Immature natural killer cell (primary cell): ENCODE measurements at regions not wholly inside any gene's neighbourhood (a gene's known extent, or its start where the extent isn't known, plus 50 kb on each side); places are given as distances from the start of the nearest gene placed in this dataset.
A peak's percentile ranks its signal among the peaks of the same experiment; 100 is the strongest.

ENCODE experiments used
- DNase-seq, 3 donors: peaks; one replicate each; pipeline ENCODE4 v3.0.0; 2022; ENCODE audit warnings: mixed read lengths in 1 of 3
- H3K27ac Mint-ChIP-seq, 6 donors: one replicate each; pipeline ENCODE4 v1.8.0; 2020; ENCODE audit warnings: mixed read lengths in 6 of 6, mild to moderate bottlenecking in 5 of 6, inconsistent platforms in 4 of 6, moderate library complexity in 3 of 6
- H3K27me3 Mint-ChIP-seq, 3 donors: one replicate each; pipeline ENCODE4 v1.8.0; 2020 to 2021; ENCODE audit warnings: low read depth in 3 of 3, mild to moderate bottlenecking in 3 of 3, mixed read lengths in 3 of 3, moderate library complexity in 3 of 3, inconsistent platforms in 1 of 3
- H3K36me3 Mint-ChIP-seq, 3 donors: one replicate each; pipeline ENCODE4 v1.8.0; 2020; ENCODE audit warnings: mixed read lengths in 3 of 3, inconsistent platforms in 2 of 3, mild to moderate bottlenecking in 2 of 3
- H3K4me1 Mint-ChIP-seq, 2 donors: one replicate each; pipeline ENCODE4 v1.8.0; 2020; ENCODE audit warnings: inconsistent platforms in 2 of 2, mild to moderate bottlenecking in 2 of 2, mixed read lengths in 2 of 2, moderate library complexity in 1 of 2
- H3K4me3 Mint-ChIP-seq, 5 donors: one replicate each; pipeline ENCODE4 v1.8.0; 2020; ENCODE audit warnings: mild to moderate bottlenecking in 5 of 5, mixed read lengths in 5 of 5, inconsistent platforms in 3 of 5, moderate library complexity in 3 of 5
- H3K9me3 Mint-ChIP-seq, 6 donors: one replicate each; pipeline ENCODE4 v1.8.0; 2020; ENCODE audit warnings: mild to moderate bottlenecking in 6 of 6, mixed read lengths in 6 of 6, inconsistent platforms in 4 of 6, moderate library complexity in 3 of 6

GRCh38 chr6:95365454-95365853, 211.9 kb upstream of the MANEA start:
- Mint-ChIP-seq H3K36me3 (no peaks in the 10 kb centered on the region), H3K9me3 (peaks cover 0 to 3% (median 0%) of the 10 kb centered on the region in 6 donors), H3K4me1 (no peaks in the 10 kb centered on the region), H3K27me3 (no peaks in the 10 kb centered on the region), H3K4me3 (no peak overlapping the region), H3K27ac (no peak overlapping the region)
- DNase-seq, result no peak

- Mint-ChIP-seq H3K9me3 (peaks cover 0 to 7% (median 0%) of the 10 kb centered on the region in 6 donors), H3K27ac (no peak overlapping the region), H3K4me3 (no peak overlapping the region), H3K27me3 (no peaks in the 10 kb centered on the region), H3K36me3 (no peaks in the 10 kb centered on the region), H3K4me1 (no peaks in the 10 kb centered on the region)
- DNase-seq, result no peak
Measured at GRCh38 chr6:95366414-95366813, 210.9 kb upstream of the MANEA start.

DNA sequence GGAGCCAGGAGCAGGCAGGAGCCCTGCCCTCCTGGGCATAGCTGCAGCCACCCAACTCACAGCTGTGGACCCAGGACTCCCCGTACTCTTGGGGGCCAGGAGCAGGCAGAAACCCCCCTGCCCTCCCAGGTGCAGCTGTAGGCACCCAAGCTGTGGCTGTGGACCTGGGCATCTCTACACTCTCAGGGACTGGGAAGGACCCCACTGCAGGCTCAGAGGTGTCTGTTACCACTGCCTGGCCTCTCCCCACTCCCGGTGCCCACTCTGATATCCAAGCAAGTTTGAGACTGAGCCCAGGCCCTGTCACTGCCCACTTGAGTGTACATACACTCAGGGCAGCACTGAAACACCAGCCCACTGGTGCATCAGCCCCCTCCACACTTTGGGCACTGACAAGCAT, 193.5 kb upstream of the MANEA start:
- no peak overlapping the region for H3K27ac Mint-ChIP-seq
- H3K36me3 Mint-ChIP-seq, result no peaks in the 10 kb centered on the region
- no peaks in the 10 kb centered on the region for H3K4me1 Mint-ChIP-seq
- no peak overlapping the region for H3K4me3 Mint-ChIP-seq
- no peaks in the 10 kb centered on the region for H3K27me3 Mint-ChIP-seq
- DNase-seq, result no peak
- H3K9me3 Mint-ChIP-seq, result peaks cover 2 to 23% (median 7%) of the 10 kb centered on the region in 6 donors

GRCh38 chr6:95384988-95385387, 192.3 kb upstream of the MANEA start:
- Mint-ChIP-seq H3K27me3 (no peaks in the 10 kb centered on the region), H3K9me3 (peaks cover 0 to 15% (median 4%) of the 10 kb centered on the region in 6 donors), H3K36me3 (no peaks in the 10 kb centered on the region), H3K4me3 (no peak overlapping the region), H3K4me1 (no peaks in the 10 kb centered on the region), H3K27ac (no peak overlapping the region)
- DNase-seq, result no peak

- Mint-ChIP-seq H3K27me3 (no peaks in the 10 kb centered on the region), H3K4me3 (no peak overlapping the region), H3K27ac (no peak overlapping the region), H3K9me3 (peaks cover 0 to 10% (median 2%) of the 10 kb centered on the region in 6 donors), H3K4me1 (no peaks in the 10 kb centered on the region), H3K36me3 (no peaks in the 10 kb centered on the region)
- no peak for DNase-seq
Measured at GRCh38 chr6:95387845-95388244, 189.5 kb upstream of the MANEA start.

DNA sequence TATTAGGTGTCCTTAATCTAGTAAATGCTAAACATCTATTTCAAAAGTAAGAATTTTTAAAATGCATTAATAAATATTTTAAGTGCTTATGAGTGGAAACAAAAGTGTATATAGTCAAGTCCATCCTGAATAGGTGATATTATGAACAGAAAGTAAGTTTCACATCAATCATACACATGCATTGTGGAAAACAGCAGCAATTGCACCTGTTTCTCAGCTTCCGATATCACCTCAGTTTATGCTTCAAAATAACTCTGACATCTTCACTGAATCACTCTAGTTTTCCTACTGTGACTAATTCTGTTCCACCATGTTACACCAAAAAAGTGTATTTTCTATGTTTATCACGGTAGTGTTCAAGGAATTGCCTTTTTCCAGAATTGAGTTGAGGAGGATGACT, 172.6 kb upstream of the MANEA start:
- peaks cover 0 to 5% (median under 1%) of the 10 kb centered on the region in 6 donors for H3K9me3 Mint-ChIP-seq
- H3K4me1 Mint-ChIP-seq, result no peaks in the 10 kb centered on the region
- H3K27ac Mint-ChIP-seq, result no peak overlapping the region
- H3K27me3 Mint-ChIP-seq, result peaks cover 0 to 2% (median 0%) of the 10 kb centered on the region in 3 donors
- no peak for DNase-seq
- no peaks in the 10 kb centered on the region for H3K36me3 Mint-ChIP-seq
- H3K4me3 Mint-ChIP-seq, result no peak overlapping the region

- Mint-ChIP-seq H3K9me3 (peaks cover 0 to 2% (median 0%) of the 10 kb centered on the region in 6 donors), H3K36me3 (no peaks in the 10 kb centered on the region), H3K27ac (no peak overlapping the region), H3K27me3 (peaks cover 0 to 4% (median 0%) of the 10 kb centered on the region in 3 donors), H3K4me1 (no peaks in the 10 kb centered on the region), H3K4me3 (no peak overlapping the region)
- no peak for DNase-seq
Measured at GRCh38 chr6:95408111-95408510, 169.2 kb upstream of the MANEA start.

DNA sequence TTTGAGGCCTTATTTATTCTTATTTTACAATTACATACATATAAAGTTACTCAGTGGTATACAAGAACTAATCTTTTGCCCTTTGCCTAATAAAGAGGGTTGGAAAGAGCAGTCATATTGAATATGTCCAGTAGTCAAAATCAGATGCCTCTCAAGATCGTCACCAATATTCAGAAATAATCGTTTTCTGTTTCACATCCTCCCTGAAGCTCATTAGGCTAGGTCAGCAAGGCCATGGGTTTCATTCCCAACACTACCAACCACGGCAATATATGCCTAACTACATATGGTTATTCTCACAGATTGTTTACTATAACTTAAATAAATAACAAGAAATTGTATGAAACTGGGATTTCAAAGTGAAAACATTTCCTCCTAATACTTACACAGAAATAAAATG, 167.2 kb upstream of the MANEA start:
- no peak for DNase-seq
- H3K36me3 Mint-ChIP-seq, result no peaks in the 10 kb centered on the region
- peaks cover 0 to 4% (median 1%) of the 10 kb centered on the region in 3 donors for H3K27me3 Mint-ChIP-seq
- no peaks in the 10 kb centered on the region for H3K4me1 Mint-ChIP-seq
- no peak overlapping the region for H3K4me3 Mint-ChIP-seq
- peaks cover 0 to 2% (median 0%) of the 10 kb centered on the region in 6 donors for H3K9me3 Mint-ChIP-seq
- H3K27ac Mint-ChIP-seq, result no peak overlapping the region

DNA sequence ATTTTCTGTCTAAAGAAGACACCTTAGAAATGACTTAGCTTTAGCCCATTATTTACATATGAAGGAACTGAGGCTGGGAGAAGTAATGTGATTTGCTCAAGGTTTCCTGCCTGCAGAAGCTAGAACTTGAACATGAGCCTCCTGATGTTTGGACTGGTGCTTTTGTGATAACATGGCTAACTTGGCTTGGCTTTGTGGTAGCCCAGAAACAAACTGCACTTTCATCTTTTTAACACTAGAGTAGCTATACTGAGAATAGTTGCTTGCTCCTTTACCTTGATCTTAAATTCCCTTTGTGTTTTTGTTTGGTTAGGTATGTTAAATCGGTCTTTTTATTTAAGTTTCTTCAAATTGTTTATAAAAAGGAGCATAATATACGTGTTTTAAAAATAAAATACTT, 163.5 kb upstream of the MANEA start:
- no peaks in the 10 kb centered on the region for H3K36me3 Mint-ChIP-seq

GRCh38 chr6:95417856-95418255, 159.5 kb upstream of the MANEA start:
- Mint-ChIP-seq H3K9me3 (peaks cover 0 to 16% (median 3%) of the 10 kb centered on the region in 6 donors), H3K4me3 (no peak overlapping the region), H3K27me3 (peaks cover 0 to 1% (median 0%) of the 10 kb centered on the region in 3 donors), H3K27ac (no peak overlapping the region), H3K4me1 (no peaks in the 10 kb centered on the region), H3K36me3 (no peaks in the 10 kb centered on the region)
- DNase-seq, result no peak

More for the DNA sequence above, 163.5 kb upstream of the MANEA start:
- Mint-ChIP-seq H3K27ac (no peak overlapping the region), H3K27me3 (peaks cover 0 to 2% (median 1%) of the 10 kb centered on the region in 3 donors), H3K4me3 (no peak overlapping the region), H3K4me1 (no peaks in the 10 kb centered on the region), H3K9me3 (no peaks in the 10 kb centered on the region)
- DNase-seq, result no peak

GRCh38 chr6:95420792-95421191, 156.5 kb upstream of the MANEA start:
- Mint-ChIP-seq H3K4me3 (no peak overlapping the region), H3K27ac (no peak overlapping the region), H3K27me3 (peaks cover 0 to 5% (median 0%) of the 10 kb centered on the region in 3 donors), H3K9me3 (peaks cover 2 to 16% (median 7%) of the 10 kb centered on the region in 6 donors), H3K36me3 (no peaks in the 10 kb centered on the region), H3K4me1 (no peaks in the 10 kb centered on the region)
- no peak for DNase-seq

DNA sequence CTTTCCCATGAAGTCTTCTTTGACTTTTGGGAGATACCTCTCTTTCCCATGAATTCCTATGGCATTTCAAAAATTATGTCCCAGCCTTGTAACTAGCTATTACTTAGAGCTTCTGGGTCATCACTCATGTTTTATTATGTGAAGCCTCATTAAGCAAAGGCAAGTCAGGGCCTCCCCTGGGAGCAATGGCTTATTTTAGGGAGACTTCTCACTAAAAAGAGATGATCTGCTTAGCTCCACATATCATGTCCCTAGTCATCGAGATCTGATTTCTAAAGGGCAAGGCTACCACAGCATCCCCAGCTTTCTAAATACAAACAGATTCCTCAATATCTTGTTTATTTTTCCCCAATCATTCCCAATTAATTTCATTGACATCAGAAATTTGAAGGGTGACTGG, 154.0 kb upstream of the MANEA start:
- Mint-ChIP-seq H3K4me1 (no peaks in the 10 kb centered on the region), H3K27me3 (peaks cover 0 to 5% (median 0%) of the 10 kb centered on the region in 3 donors), H3K9me3 (peaks cover 2 to 16% (median 7%) of the 10 kb centered on the region in 6 donors), H3K27ac (no peak overlapping the region), H3K36me3 (no peaks in the 10 kb centered on the region), H3K4me3 (no peak overlapping the region)
- no peak for DNase-seq

GRCh38 chr6:95431637-95432228, 145.6 kb upstream of the MANEA start:
- Mint-ChIP-seq H3K27me3 (peaks cover 0 to 2% (median 2%) of the 10 kb centered on the region in 3 donors), H3K4me1 (no peaks in the 10 kb centered on the region), H3K9me3 (no peaks in the 10 kb centered on the region), H3K27ac (no peak overlapping the region), H3K4me3 (no peak overlapping the region), H3K36me3 (no peaks in the 10 kb centered on the region)
- DNase-seq, result peak in 1 of 3 donors; percentile 8

GRCh38 chr6:95439741-95440140, 137.6 kb upstream of the MANEA start:
- H3K36me3 Mint-ChIP-seq, result no peaks in the 10 kb centered on the region
- H3K4me3 Mint-ChIP-seq, result no peak overlapping the region
- DNase-seq, result no peak
- H3K9me3 Mint-ChIP-seq, result peaks cover 0 to 1% (median 0%) of the 10 kb centered on the region in 6 donors
- no peaks in the 10 kb centered on the region for H3K4me1 Mint-ChIP-seq
- H3K27ac Mint-ChIP-seq, result no peak overlapping the region
- H3K27me3 Mint-ChIP-seq, result peaks cover 0 to 2% (median 1%) of the 10 kb centered on the region in 3 donors

- Mint-ChIP-seq H3K27ac (no peak overlapping the region), H3K4me3 (no peak overlapping the region), H3K4me1 (no peaks in the 10 kb centered on the region), H3K36me3 (no peaks in the 10 kb centered on the region), H3K27me3 (no peaks in the 10 kb centered on the region), H3K9me3 (peaks cover 0 to 4% (median 3%) of the 10 kb centered on the region in 6 donors)
- DNase-seq, result no peak
Measured at GRCh38 chr6:95448208-95448607, 129.1 kb upstream of the MANEA start.
